ENCODE measurements at regions not wholly inside any gene's neighbourhood (a gene's known extent, or its start where the extent isn't known, plus 50 kb on each side); places are given as distances from the start of the nearest gene placed in this dataset.
"Not testable (repeated sequence)": the region's sequence is repeated elsewhere in the genome, so short reads cannot be mapped to it uniquely, and the experiment has no call there.

DNA sequence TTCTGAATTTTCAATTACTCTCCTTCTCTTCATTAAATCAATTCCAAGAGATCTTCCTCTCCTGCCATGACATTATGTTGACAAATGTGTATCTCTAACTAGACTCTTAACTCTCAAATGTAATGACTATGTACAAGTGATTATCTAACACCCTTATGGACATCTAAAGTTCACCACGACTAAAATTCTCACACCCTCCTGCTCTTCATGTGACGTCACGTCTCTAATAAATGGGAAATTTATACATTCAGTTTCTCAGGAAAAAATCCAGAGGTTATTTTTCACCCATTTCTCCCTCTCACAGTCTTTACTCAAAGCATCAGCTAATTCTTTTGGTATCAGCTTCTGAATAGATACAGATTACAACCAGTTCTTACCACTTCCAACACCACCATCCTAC lies 237.5 kb upstream of the EPHA6 start:
- peaks cover 0 to 21% (median 9%) of the 10 kb centered on the region in 4 donors for H3K9me3 ChIP-seq
- H3K27ac ChIP-seq: no peak overlapping the region
- no peaks in the 10 kb centered on the region for H3K36me3 ChIP-seq
- H3K4me3 ChIP-seq: no peak overlapping the region
- 89 to 93% methylated on average over 3 of the region's 3 CpGs for WGBS, 2 donors
- no peak for ATAC-seq (ENCODE audit: low FRiP score in 2 of 2)
- DNase-seq: no peak
- TF ChIP-seq POLR2A (IDR thresholded peaks at IDR 0.05) (no peak), CTCF (IDR thresholded peaks at IDR 0.05) (no peak), EP300 (IDR thresholded peaks at IDR 0.05) (no peak), POLR2AphosphoS5 (IDR thresholded peaks at IDR 0.05) (no peak)
- H3K4me1 ChIP-seq: no peaks in the 10 kb centered on the region
- no peaks in the 10 kb centered on the region for H3K27me3 ChIP-seq

DNA sequence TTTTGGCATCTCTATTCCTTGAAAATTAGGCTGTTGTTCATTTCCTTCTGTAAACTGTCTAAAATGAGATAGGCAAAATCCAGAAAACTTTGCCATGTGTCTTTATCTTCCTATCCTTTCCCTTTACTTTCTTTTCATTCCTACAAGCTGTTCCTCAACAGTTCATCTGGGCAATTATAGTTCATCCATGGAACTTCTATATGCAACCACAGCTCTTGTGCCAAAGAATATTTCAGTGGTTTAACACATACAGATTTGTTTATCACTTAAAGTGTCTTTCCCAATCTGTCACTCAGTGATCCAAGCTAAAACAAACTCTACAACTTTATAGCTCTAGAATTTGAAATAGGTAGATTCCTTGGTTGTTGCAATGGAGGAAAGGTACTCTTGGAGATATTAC lies 230.3 kb upstream of the EPHA6 start:
- DNase-seq: no peak
- H3K9me3 ChIP-seq: no peaks in the 10 kb centered on the region
- H3K27me3 ChIP-seq: no peaks in the 10 kb centered on the region
- H3K4me1 ChIP-seq: no peaks in the 10 kb centered on the region
- H3K36me3 ChIP-seq: no peaks in the 10 kb centered on the region
- H3K27ac ChIP-seq: no peak overlapping the region
- TF ChIP-seq POLR2A (IDR thresholded peaks at IDR 0.05) (no peak), CTCF (IDR thresholded peaks at IDR 0.05) (no peak), EP300 (IDR thresholded peaks at IDR 0.05) (no peak), POLR2AphosphoS5 (IDR thresholded peaks at IDR 0.05) (no peak)
- ATAC-seq (ENCODE audit: low FRiP score in 2 of 2): no peak
- no peak overlapping the region for H3K4me3 ChIP-seq

DNA sequence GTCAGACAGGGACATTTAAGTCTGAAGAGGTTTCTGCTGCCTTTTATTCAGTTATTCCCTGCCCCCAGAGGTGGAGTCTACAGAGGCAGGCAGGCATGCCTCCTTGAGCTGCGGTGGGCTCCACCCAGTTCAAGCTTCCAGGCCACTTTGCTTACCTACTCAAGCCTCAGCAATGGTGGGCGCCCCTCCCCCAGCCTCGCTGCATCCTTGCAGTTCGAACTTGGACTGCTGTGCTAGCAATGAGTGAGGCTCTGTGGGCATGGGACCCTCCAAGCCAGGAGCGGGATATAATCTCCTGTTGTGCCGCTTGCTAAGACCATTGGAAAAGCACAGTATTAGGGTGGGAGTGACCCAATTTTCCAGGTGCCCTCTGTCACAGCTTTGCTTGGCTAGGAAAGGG lies 207.5 kb upstream of the EPHA6 start:
- peak in 1 of 2 donors; percentile 19 for DNase-seq
- WGBS, 2 donors: 75 to 90% methylated on average over 5 to 6 of the region's 6 CpGs
- not testable (repeated sequence) for H3K27ac ChIP-seq; H3K4me3 ChIP-seq; H3K27me3 ChIP-seq; H3K4me1 ChIP-seq; ATAC-seq (ENCODE audit: low FRiP score in 2 of 2); H3K9me3 ChIP-seq; H3K36me3 ChIP-seq

GRCh38 chr3:96619475-96619874 lies 194.9 kb upstream of the EPHA6 start:
- no peak for ATAC-seq (ENCODE audit: low FRiP score in 2 of 2)
- no peak for TF ChIP-seq EP300 (IDR thresholded peaks at IDR 0.05)
- TF ChIP-seq POLR2A (IDR thresholded peaks at IDR 0.05): no peak
- TF ChIP-seq POLR2AphosphoS5 (IDR thresholded peaks at IDR 0.05): no peak
- no peak for TF ChIP-seq CTCF (IDR thresholded peaks at IDR 0.05)
- H3K9me3 ChIP-seq: peaks cover 0 to 5% (median 0%) of the 10 kb centered on the region in 4 donors
- H3K4me3 ChIP-seq: no peak overlapping the region
- peak in 1 of 2 donors; percentile 63 for DNase-seq
- no peaks in the 10 kb centered on the region for H3K36me3 ChIP-seq
- no peaks in the 10 kb centered on the region for H3K27me3 ChIP-seq
- H3K4me1 ChIP-seq: no peaks in the 10 kb centered on the region
- no peak overlapping the region for H3K27ac ChIP-seq
- 85 to 96% methylated on average over 8 to 20 of the region's 20 CpGs for WGBS, 2 donors

DNA sequence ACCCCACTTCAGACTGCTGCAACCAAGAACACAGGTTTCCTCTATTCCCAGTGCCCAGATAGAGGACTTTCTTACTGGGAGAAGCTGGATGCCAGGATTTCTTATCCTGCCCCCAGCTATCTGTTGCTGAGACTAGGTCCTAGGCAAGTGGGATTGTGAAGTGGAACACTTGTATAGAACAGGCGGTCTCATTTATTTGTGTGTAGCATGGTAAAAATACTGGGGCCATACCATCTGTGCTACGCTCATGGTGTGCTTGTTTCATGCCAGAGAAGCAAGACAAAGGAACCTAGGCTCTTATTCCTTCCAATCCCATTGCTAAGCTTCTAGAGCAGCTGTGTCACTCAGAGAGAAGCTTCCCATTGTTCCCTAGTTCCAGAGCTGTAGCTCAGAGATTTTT lies 191.5 kb upstream of the EPHA6 start:
- WGBS, 2 donors: 88 to 94% methylated on average over 2 of the region's 2 CpGs
- H3K27ac ChIP-seq: no peak overlapping the region
- H3K4me3 ChIP-seq: no peak overlapping the region
- no peak for ATAC-seq (ENCODE audit: low FRiP score in 2 of 2)
- H3K27me3 ChIP-seq: no peaks in the 10 kb centered on the region
- no peak for DNase-seq
- H3K4me1 ChIP-seq: no peaks in the 10 kb centered on the region
- TF ChIP-seq POLR2AphosphoS5 (IDR thresholded peaks at IDR 0.05): no peak
- no peaks in the 10 kb centered on the region for H3K36me3 ChIP-seq
- H3K9me3 ChIP-seq: peaks cover 0 to 5% (median 0%) of the 10 kb centered on the region in 4 donors

GRCh38 chr3:96631050-96631449 lies 183.3 kb upstream of the EPHA6 start:
- H3K4me1 ChIP-seq: no peaks in the 10 kb centered on the region
- DNase-seq (no peak), ATAC-seq (ENCODE audit: low FRiP score in 2 of 2) (no peak)
- TF ChIP-seq CTCF (IDR thresholded peaks at IDR 0.05) (no peak), POLR2A (IDR thresholded peaks at IDR 0.05) (no peak), EP300 (IDR thresholded peaks at IDR 0.05) (no peak), POLR2AphosphoS5 (IDR thresholded peaks at IDR 0.05) (no peak)
- no peaks in the 10 kb centered on the region for H3K9me3 ChIP-seq
- WGBS, 2 donors: 83 to 88% methylated on average over 1 of the region's 1 CpG
- no peaks in the 10 kb centered on the region for H3K27me3 ChIP-seq
- no peak overlapping the region for H3K27ac ChIP-seq
- H3K4me3 ChIP-seq: no peak overlapping the region
- no peaks in the 10 kb centered on the region for H3K36me3 ChIP-seq

Measured in upper lobe of left lung (tissue), 6 donors.